ENCODE measurements at regions not wholly inside any gene's neighbourhood (a gene's known extent, or its start where the extent isn't known, plus 50 kb on each side); places are given as distances from the start of the nearest gene placed in this dataset.

DNA sequence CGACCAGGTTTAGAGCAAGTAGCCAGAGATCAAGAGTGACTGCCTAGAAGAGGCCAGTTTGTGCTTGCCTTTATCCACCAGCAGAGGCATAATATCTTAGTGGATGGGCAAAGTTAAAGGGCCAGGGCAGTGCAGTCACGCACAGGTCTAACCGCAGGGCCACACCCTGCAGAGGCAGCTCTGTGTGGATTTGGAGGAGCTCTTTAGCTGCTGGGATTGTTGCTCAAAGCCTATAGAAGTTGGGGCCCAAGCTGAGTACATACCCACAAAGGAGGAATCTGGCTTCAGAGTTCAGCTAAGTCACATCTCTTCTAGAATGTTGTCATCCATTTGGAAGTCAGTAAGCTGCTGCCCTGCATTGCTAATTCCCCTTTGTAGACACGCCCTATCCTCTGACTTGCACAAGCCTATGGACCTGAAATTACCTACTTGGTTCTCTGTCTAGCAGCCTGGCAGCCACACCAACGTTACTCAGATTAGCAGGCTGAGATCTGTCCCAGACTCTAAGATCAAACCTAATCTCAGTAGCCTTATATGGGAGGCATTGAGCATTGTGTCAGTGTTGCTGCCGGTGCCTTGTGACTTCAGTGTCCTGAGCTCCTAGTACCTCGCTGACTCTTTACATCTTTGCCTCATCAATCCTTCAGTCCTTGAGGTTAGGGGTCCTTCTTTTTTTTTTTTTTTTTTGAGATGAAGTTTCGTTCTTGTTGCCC is 102.9 kb upstream of the STARD13 start:
- no peak for TF ChIP-seq EZH2 (IDR thresholded peaks at IDR 0.05; ENCODE audit: insufficient read depth, low read length)
- TF ChIP-seq, protein P1, sequence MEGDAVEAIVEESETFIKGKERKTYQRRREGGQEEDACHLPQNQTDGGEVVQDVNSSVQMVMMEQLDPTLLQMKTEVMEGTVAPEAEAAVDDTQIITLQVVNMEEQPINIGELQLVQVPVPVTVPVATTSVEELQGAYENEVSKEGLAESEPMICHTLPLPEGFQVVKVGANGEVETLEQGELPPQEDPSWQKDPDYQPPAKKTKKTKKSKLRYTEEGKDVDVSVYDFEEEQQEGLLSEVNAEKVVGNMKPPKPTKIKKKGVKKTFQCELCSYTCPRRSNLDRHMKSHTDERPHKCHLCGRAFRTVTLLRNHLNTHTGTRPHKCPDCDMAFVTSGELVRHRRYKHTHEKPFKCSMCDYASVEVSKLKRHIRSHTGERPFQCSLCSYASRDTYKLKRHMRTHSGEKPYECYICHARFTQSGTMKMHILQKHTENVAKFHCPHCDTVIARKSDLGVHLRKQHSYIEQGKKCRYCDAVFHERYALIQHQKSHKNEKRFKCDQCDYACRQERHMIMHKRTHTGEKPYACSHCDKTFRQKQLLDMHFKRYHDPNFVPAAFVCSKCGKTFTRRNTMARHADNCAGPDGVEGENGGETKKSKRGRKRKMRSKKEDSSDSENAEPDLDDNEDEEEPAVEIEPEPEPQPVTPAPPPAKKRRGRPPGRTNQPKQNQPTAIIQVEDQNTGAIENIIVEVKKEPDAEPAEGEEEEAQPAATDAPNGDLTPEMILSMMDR (IDR thresholded peaks at IDR 0.05; ENCODE audit: insufficient read depth, low read depth, low read length) = no peak
